PFSK-1 (cell line): ENCODE measurements at regions not wholly inside any gene's neighbourhood (a gene's known extent, or its start where the extent isn't known, plus 50 kb on each side); places are given as distances from the start of the nearest gene placed in this dataset.

ENCODE experiments used
- FOXP2 ChIP-seq: optimal IDR thresholded peaks from 2 replicates; pipeline ENCODE3; 2011; ENCODE audit warnings: borderline replicate concordance, control low read depth, inconsistent platforms; ENCODE audit not compliant: insufficient read depth; ENCODE audit errors: extremely low read length, extremely low read depth
- POLR2AphosphoS5 ChIP-seq: IDR thresholded peaks from 2 replicates; pipeline ENCODE4 v1.6.1; 2012; ENCODE audit warnings: low read depth, mild to moderate bottlenecking, control low read depth, low read length, moderate library complexity
- REST ChIP-seq, 2 experiments: IDR thresholded peaks; 2 replicates each; pipeline versions ENCODE4 v1.6.1 to v1.8.0; 2011 to 2012; ENCODE audit warnings: low read depth in 2 of 2, low read length in 2 of 2, control low read depth in 1 of 2, inconsistent platforms in 1 of 2, mild to moderate bottlenecking in 1 of 2, moderate library complexity in 1 of 2; ENCODE audit not compliant: insufficient read depth in 1 of 2
- SIN3A ChIP-seq: IDR thresholded peaks from 2 replicates; pipeline ENCODE4 v1.6.1; 2012; ENCODE audit warnings: mild to moderate bottlenecking, low read length, moderate library complexity, borderline replicate concordance; ENCODE audit not compliant: insufficient read depth
- TAF1 ChIP-seq: IDR thresholded peaks from 2 replicates; pipeline ENCODE4 v1.6.1; 2012; ENCODE audit warnings: low read length, control low read depth, borderline replicate concordance; ENCODE audit not compliant: insufficient read depth

GRCh38 chr20:12093057-12093796 is 175.5 kb downstream of the BTBD3 start:
- TF ChIP-seq TAF1 (no peak), FOXP2 (no peak), POLR2AphosphoS5 (no peak), SIN3A (no peak), REST (IDR thresholded peaks at IDR 0.05; ENCODE audit: insufficient read depth in 1 of 2, low read depth in 2 of 2, low read length in 2 of 2) (no peak)

GRCh38 chr20:12095180-12095920 is 177.7 kb downstream of the BTBD3 start:
- TF ChIP-seq REST (IDR thresholded peaks at IDR 0.05; ENCODE audit: insufficient read depth in 1 of 2, low read depth in 2 of 2, low read length in 2 of 2) (no peak), POLR2AphosphoS5 (no peak), SIN3A (no peak), FOXP2 (no peak), TAF1 (no peak)

- TF ChIP-seq SIN3A = no peak
- TF ChIP-seq FOXP2 = no peak
- no peak for TF ChIP-seq REST (IDR thresholded peaks at IDR 0.05; ENCODE audit: insufficient read depth in 1 of 2, low read depth in 2 of 2, low read length in 2 of 2)
- no peak for TF ChIP-seq POLR2AphosphoS5
- TF ChIP-seq TAF1 = no peak
These were observed 180.7 kb downstream of the BTBD3 start for GRCh38 chr20:12098421-12098820.

- TF ChIP-seq FOXP2 (no peak), TAF1 (no peak), SIN3A (no peak), POLR2AphosphoS5 (no peak), REST (IDR thresholded peaks at IDR 0.05; ENCODE audit: insufficient read depth in 1 of 2, low read depth in 2 of 2, low read length in 2 of 2) (no peak)
These were observed 191.2 kb downstream of the BTBD3 start for GRCh38 chr20:12108846-12109245.
